NCI-H2107 (cell line): ENCODE measurements at regions not wholly inside any gene's neighbourhood (a gene's known extent, or its start where the extent isn't known, plus 50 kb on each side); places are given as distances from the start of the nearest gene placed in this dataset.
"Not testable (repeated sequence)": the region's sequence is repeated elsewhere in the genome, so short reads cannot be mapped to it uniquely, and the experiment has no call there.

Source experiments
- DNase-seq: peaks from one replicate; lab custom pipeline; 2025; lab: John Stamatoyannopoulos, UW

GRCh38 chr6:66126358-66126757 lies 419.3 kb upstream of the EYS start:
- DNase-seq, result no peak

GRCh38 chr6:66103954-66104353 lies 396.9 kb upstream of the EYS start:
- DNase-seq, result no peak

GRCh38 chr6:66103354-66103753 lies 396.3 kb upstream of the EYS start:
- DNase-seq, result no peak

GRCh38 chr6:66096679-66097078 lies 389.7 kb upstream of the EYS start:
- no peak for DNase-seq

- DNase-seq, result no peak
Observed at GRCh38 chr6:66094615-66095014, 387.6 kb upstream of the EYS start.

GRCh38 chr6:66092306-66092705 lies 385.3 kb upstream of the EYS start:
- not testable (repeated sequence) for DNase-seq

GRCh38 chr6:66086532-66086931 lies 379.5 kb upstream of the EYS start:
- no peak for DNase-seq

- no peak for DNase-seq
Observed at GRCh38 chr6:66082914-66083313, 375.9 kb upstream of the EYS start.

GRCh38 chr6:66068907-66069306 lies 361.9 kb upstream of the EYS start:
- DNase-seq, result no peak

GRCh38 chr6:66068033-66068432 lies 361.0 kb upstream of the EYS start:
- no peak for DNase-seq

GRCh38 chr6:66065313-66065712 lies 358.3 kb upstream of the EYS start:
- no peak for DNase-seq

- no peak for DNase-seq
Observed at GRCh38 chr6:66057034-66057433, 350.0 kb upstream of the EYS start.

- no peak for DNase-seq
Observed at GRCh38 chr6:66054967-66055366, 347.9 kb upstream of the EYS start.

GRCh38 chr6:66051812-66052211 lies 344.8 kb upstream of the EYS start:
- no peak for DNase-seq

- DNase-seq, result no peak
Observed at GRCh38 chr6:66048684-66049474, 341.9 kb upstream of the EYS start.

- no peak for DNase-seq
Observed at GRCh38 chr6:66032626-66033025, 325.6 kb upstream of the EYS start.

GRCh38 chr6:66029391-66029790 lies 322.4 kb upstream of the EYS start:
- no peak for DNase-seq

- DNase-seq, result no peak
Observed at GRCh38 chr6:65999288-65999791, 292.3 kb upstream of the EYS start.

GRCh38 chr6:65998544-65998943 lies 291.5 kb upstream of the EYS start:
- no peak for DNase-seq

- DNase-seq, result no peak
Observed at GRCh38 chr6:65997539-65997938, 290.5 kb upstream of the EYS start.

- DNase-seq, result no peak
Observed at GRCh38 chr6:65996096-65996495, 289.1 kb upstream of the EYS start.

- no peak for DNase-seq
Observed at GRCh38 chr6:65989676-65990075, 282.6 kb upstream of the EYS start.

- no peak for DNase-seq
Observed at GRCh38 chr6:65988006-65988405, 281.0 kb upstream of the EYS start.

- no peak for DNase-seq
Observed at GRCh38 chr6:65984089-65984488, 277.1 kb upstream of the EYS start.
